ENCODE measurements at regions not wholly inside any gene's neighbourhood (a gene's known extent, or its start where the extent isn't known, plus 50 kb on each side); places are given as distances from the start of the nearest gene placed in this dataset.
A peak's percentile ranks its signal among the peaks of the same experiment; 100 is the strongest.

GRCh38 chr1:68705466-68705865, 208.6 kb upstream of the DEPDC1 start:
- Histone ChIP-seq H3K27ac (ENCODE audit: low read depth in 2 of 2, low read length in 1 of 2) (peak overlapping the region in 1 of 2 experiments; percentile 69; a peak in 2 of 4 replicates), H2AFZ (ENCODE audit: low read depth) (no peak overlapping the region), H3K4me3 (ENCODE audit: low read depth in 2 of 2, low read length in 1 of 2) (no peak overlapping the region), H3K9ac (no peak overlapping the region), H3K9me2 (no peaks in the 10 kb centered on the region), H3F3A (replicated peaks; ENCODE audit: insufficient read depth) (no peaks in the 10 kb centered on the region), H3K36me3 (replicated peaks in 1 of 2; ENCODE audit: control insufficient read depth in 1 of 2, insufficient read depth in 2 of 2, low read length in 1 of 2) (no peaks in the 10 kb centered on the region), H3K27me3 (ENCODE audit: insufficient read depth) (no peaks in the 10 kb centered on the region), H3K4me2 (no peak overlapping the region), H3K9me3 (no peaks in the 10 kb centered on the region), H4K20me1 (ENCODE audit: insufficient read depth) (no peaks in the 10 kb centered on the region), H3K4me1 (ENCODE audit: control insufficient read depth in 1 of 2, insufficient read depth in 2 of 2, low read depth in 1 of 2, low read length in 1 of 2) (peaks cover 0 to 7% of the 10 kb centered on the region in 2 experiments; a peak in 2 of 4 replicates), H3K79me2 (ENCODE audit: insufficient read depth) (no peaks in the 10 kb centered on the region)
- POLR2A ChIA-PET = no interaction called here
- DNase-seq = no peak
- TF ChIP-seq FOSL2 (IDR thresholded peaks at IDR 0.05; ENCODE audit: borderline replicate concordance, low read depth) (no peak), MXI1 (IDR thresholded peaks at IDR 0.05; ENCODE audit: low read depth, low read length) (no peak), TCF12 (IDR thresholded peaks at IDR 0.05) (no peak), FOXM1 (IDR thresholded peaks at IDR 0.05; ENCODE audit: low read depth) (no peak), REST (IDR thresholded peaks at IDR 0.05; ENCODE audit: low read depth, low read length) (no peak)
- CTCF ChIA-PET = no interaction called here

DNA sequence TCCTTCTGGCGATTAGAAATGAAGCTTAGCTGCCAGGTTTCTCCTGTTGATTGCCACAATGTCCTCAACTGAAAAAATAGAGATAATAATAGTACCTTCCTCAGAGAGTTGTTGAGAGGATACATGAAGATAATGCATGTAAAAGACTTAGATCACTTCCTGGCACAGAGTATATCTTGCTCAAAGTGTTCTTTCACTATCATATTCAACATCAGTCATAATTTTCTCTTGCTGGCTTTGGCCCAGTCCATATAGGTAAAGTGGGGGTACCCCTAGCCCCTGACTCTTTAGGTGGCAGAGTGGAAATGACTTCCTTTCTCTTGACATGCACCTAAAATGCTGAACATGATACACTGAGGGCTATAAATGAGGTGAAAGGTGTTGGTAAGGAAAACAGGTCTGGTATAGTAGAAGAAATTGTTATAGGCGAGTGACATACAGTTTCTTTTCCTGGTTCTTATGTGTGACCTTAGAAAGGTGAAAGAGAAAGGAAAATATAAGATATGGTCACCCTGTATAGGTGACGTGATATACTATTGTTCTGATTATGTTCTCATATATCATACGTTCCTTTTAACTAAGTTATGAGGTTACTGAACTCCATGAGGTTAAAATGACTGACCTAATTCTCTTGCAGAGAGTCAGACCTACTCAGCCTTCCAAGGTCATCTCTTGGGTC, 209.9 kb upstream of the DEPDC1 start:
- CTCF ChIA-PET = interaction anchor here (0.9 kb wide), 1 partner anchor 9 kb away, joined by 4 read pairs; no protein-coding TSS in a partner anchor
- Histone ChIP-seq H3K9me3 (no peaks in the 10 kb centered on the region), H3K4me3 (ENCODE audit: low read depth in 2 of 2, low read length in 1 of 2) (no peak overlapping the region)

More for the DNA sequence above, 209.9 kb upstream of the DEPDC1 start:
- DNase-seq = no peak
- no peak overlapping the region; a peak in 1 of 4 replicates for H3K27ac ChIP-seq (ENCODE audit: low read depth in 2 of 2, low read length in 1 of 2)
- peaks cover 0 to 7% of the 10 kb centered on the region in 2 experiments; a peak in 2 of 4 replicates for H3K4me1 ChIP-seq (ENCODE audit: control insufficient read depth in 1 of 2, insufficient read depth in 2 of 2, low read depth in 1 of 2, low read length in 1 of 2)
- POLR2A ChIA-PET = no interaction called here
- no peaks in the 10 kb centered on the region for H4K20me1 ChIP-seq (ENCODE audit: insufficient read depth)
- no peaks in the 10 kb centered on the region for H3K27me3 ChIP-seq (ENCODE audit: insufficient read depth)
- H3K36me3 ChIP-seq (replicated peaks in 1 of 2; ENCODE audit: control insufficient read depth in 1 of 2, insufficient read depth in 2 of 2, low read length in 1 of 2) = no peaks in the 10 kb centered on the region
- no peaks in the 10 kb centered on the region for H3K9me2 ChIP-seq
- H2AFZ ChIP-seq (ENCODE audit: low read depth) = no peak overlapping the region
- 37% methylated on average over 4 of the region's 4 CpGs for WGBS (ENCODE audit: low lambda C conversion rate)
- no peaks in the 10 kb centered on the region for H3K79me2 ChIP-seq (ENCODE audit: insufficient read depth)
- no peak overlapping the region for H3K4me2 ChIP-seq
- no peaks in the 10 kb centered on the region for H3F3A ChIP-seq (replicated peaks; ENCODE audit: insufficient read depth)
- H3K9ac ChIP-seq = no peak overlapping the region
- TF ChIP-seq, protein P1, sequence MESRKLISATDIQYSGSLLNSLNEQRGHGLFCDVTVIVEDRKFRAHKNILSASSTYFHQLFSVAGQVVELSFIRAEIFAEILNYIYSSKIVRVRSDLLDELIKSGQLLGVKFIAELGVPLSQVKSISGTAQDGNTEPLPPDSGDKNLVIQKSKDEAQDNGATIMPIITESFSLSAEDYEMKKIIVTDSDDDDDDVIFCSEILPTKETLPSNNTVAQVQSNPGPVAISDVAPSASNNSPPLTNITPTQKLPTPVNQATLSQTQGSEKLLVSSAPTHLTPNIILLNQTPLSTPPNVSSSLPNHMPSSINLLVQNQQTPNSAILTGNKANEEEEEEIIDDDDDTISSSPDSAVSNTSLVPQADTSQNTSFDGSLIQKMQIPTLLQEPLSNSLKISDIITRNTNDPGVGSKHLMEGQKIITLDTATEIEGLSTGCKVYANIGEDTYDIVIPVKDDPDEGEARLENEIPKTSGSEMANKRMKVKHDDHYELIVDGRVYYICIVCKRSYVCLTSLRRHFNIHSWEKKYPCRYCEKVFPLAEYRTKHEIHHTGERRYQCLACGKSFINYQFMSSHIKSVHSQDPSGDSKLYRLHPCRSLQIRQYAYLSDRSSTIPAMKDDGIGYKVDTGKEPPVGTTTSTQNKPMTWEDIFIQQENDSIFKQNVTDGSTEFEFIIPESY (IDR thresholded peaks at IDR 0.05; ENCODE audit: borderline replicate concordance, low read depth) = no peak
- no peak for TF ChIP-seq GATA2 (CRISPR knock-in tag; IDR thresholded peaks at IDR 0.05)
- TF ChIP-seq FOXM1 (IDR thresholded peaks at IDR 0.05; ENCODE audit: low read depth) = no peak
- TF ChIP-seq RFX5 (IDR thresholded peaks at IDR 0.05; ENCODE audit: low read length) = no peak

Measured in SK-N-SH (cell line).